ENCODE measurements at regions not wholly inside any gene's neighbourhood (a gene's known extent, or its start where the extent isn't known, plus 50 kb on each side); places are given as distances from the start of the nearest gene placed in this dataset.

- no peaks in the 10 kb centered on the region for H3K9me3 Mint-ChIP-seq
- ATAC-seq (ENCODE audit: low read depth) (no peak), DNase-seq (no peak)
- no peak overlapping the region for H3K4me3 Mint-ChIP-seq
- H3K27ac Mint-ChIP-seq = no peak overlapping the region
- no peaks in the 10 kb centered on the region for H3K4me1 Mint-ChIP-seq
- H3K27me3 Mint-ChIP-seq = peaks cover 2% of the 10 kb centered on the region
- POLR2A ChIA-PET = no interaction called here
- no peaks in the 10 kb centered on the region for H3K36me3 Mint-ChIP-seq
These were observed 87.6 kb upstream of the ARAP3 start for GRCh38 chr5:141769671-141770070.

- no peak for DNase-seq
- ATAC-seq (ENCODE audit: low read depth) = no peak
- Mint-ChIP-seq H3K4me3 (no peak overlapping the region), H3K27ac (no peak overlapping the region), H3K4me1 (no peaks in the 10 kb centered on the region), H3K36me3 (no peaks in the 10 kb centered on the region), H3K27me3 (peaks cover 2% of the 10 kb centered on the region), H3K9me3 (no peaks in the 10 kb centered on the region)
- POLR2A ChIA-PET = no interaction called here
These were observed 85.6 kb upstream of the ARAP3 start for GRCh38 chr5:141767671-141768070.

GRCh38 chr5:141765896-141766551 is 84.0 kb upstream of the ARAP3 start:
- H3K27me3 Mint-ChIP-seq = peaks cover 9% of the 10 kb centered on the region
- ATAC-seq (ENCODE audit: low read depth) (no peak), DNase-seq (no peak)
- no peaks in the 10 kb centered on the region for H3K36me3 Mint-ChIP-seq
- no peak overlapping the region for H3K27ac Mint-ChIP-seq
- POLR2A ChIA-PET = interaction anchor here (0.6 kb wide), 1 partner anchor 45 kb away, joined by 6 read pairs; no protein-coding TSS in a partner anchor
- no peaks in the 10 kb centered on the region for H3K4me1 Mint-ChIP-seq
- H3K9me3 Mint-ChIP-seq = no peaks in the 10 kb centered on the region
- H3K4me3 Mint-ChIP-seq = no peak overlapping the region

- Mint-ChIP-seq H3K4me3 (no peak overlapping the region), H3K9me3 (no peaks in the 10 kb centered on the region), H3K36me3 (no peaks in the 10 kb centered on the region), H3K4me1 (no peaks in the 10 kb centered on the region), H3K27me3 (peaks cover 26% of the 10 kb centered on the region), H3K27ac (no peak overlapping the region)
- ATAC-seq (ENCODE audit: low read depth) = no peak
- no peak for DNase-seq
- POLR2A ChIA-PET = no interaction called here
These were observed 81.5 kb upstream of the ARAP3 start for GRCh38 chr5:141763541-141763940.

GRCh38 chr5:141762790-141763368 is 80.8 kb upstream of the ARAP3 start:
- H3K27me3 Mint-ChIP-seq = peaks cover 33% of the 10 kb centered on the region
- ATAC-seq (ENCODE audit: low read depth) = no peak
- POLR2A ChIA-PET = no interaction called here
- H3K27ac Mint-ChIP-seq = no peak overlapping the region
- H3K4me1 Mint-ChIP-seq = peaks cover 3% of the 10 kb centered on the region
- no peaks in the 10 kb centered on the region for H3K36me3 Mint-ChIP-seq
- H3K4me3 Mint-ChIP-seq = no peak overlapping the region
- H3K9me3 Mint-ChIP-seq = no peaks in the 10 kb centered on the region
- DNase-seq = no peak

- Mint-ChIP-seq H3K36me3 (no peaks in the 10 kb centered on the region), H3K27me3 (peaks cover 38% of the 10 kb centered on the region), H3K4me3 (no peak overlapping the region), H3K27ac (no peak overlapping the region), H3K4me1 (peaks cover 3% of the 10 kb centered on the region), H3K9me3 (no peaks in the 10 kb centered on the region)
- POLR2A ChIA-PET = no interaction called here
- DNase-seq = no peak
- no peak for ATAC-seq (ENCODE audit: low read depth)
These were observed 80.3 kb upstream of the ARAP3 start for GRCh38 chr5:141762316-141762715.

GRCh38 chr5:141760753-141761152 is 78.7 kb upstream of the ARAP3 start:
- POLR2A ChIA-PET = no interaction called here
- Mint-ChIP-seq H3K4me1 (peaks cover 3% of the 10 kb centered on the region), H3K4me3 (no peak overlapping the region), H3K27me3 (peaks cover 45% of the 10 kb centered on the region), H3K36me3 (no peaks in the 10 kb centered on the region), H3K9me3 (no peaks in the 10 kb centered on the region), H3K27ac (no peak overlapping the region)
- DNase-seq = no peak
- no peak for ATAC-seq (ENCODE audit: low read depth)

GRCh38 chr5:141760193-141760592 is 78.2 kb upstream of the ARAP3 start:
- no peak overlapping the region for H3K27ac Mint-ChIP-seq
- H3K4me3 Mint-ChIP-seq = no peak overlapping the region
- peaks cover 3% of the 10 kb centered on the region for H3K4me1 Mint-ChIP-seq
- no peaks in the 10 kb centered on the region for H3K9me3 Mint-ChIP-seq
- POLR2A ChIA-PET = no interaction called here
- peaks cover 45% of the 10 kb centered on the region for H3K27me3 Mint-ChIP-seq
- no peak for DNase-seq
- no peak for ATAC-seq (ENCODE audit: low read depth)
- no peaks in the 10 kb centered on the region for H3K36me3 Mint-ChIP-seq

- H3K4me3 Mint-ChIP-seq = no peak overlapping the region
- H3K9me3 Mint-ChIP-seq = no peaks in the 10 kb centered on the region
- H3K36me3 Mint-ChIP-seq = no peaks in the 10 kb centered on the region
- peaks cover 3% of the 10 kb centered on the region for H3K4me1 Mint-ChIP-seq
- ATAC-seq (ENCODE audit: low read depth) = no peak
- H3K27me3 Mint-ChIP-seq = peaks cover 58% of the 10 kb centered on the region
- H3K27ac Mint-ChIP-seq = no peak overlapping the region
- no peak for DNase-seq
- POLR2A ChIA-PET = no interaction called here
These were observed 76.4 kb upstream of the ARAP3 start for GRCh38 chr5:141758310-141758998.

- Mint-ChIP-seq H3K27ac (no peak overlapping the region), H3K9me3 (no peaks in the 10 kb centered on the region), H3K36me3 (no peaks in the 10 kb centered on the region), H3K4me3 (no peak overlapping the region), H3K27me3 (peaks cover 64% of the 10 kb centered on the region), H3K4me1 (peaks cover 3% of the 10 kb centered on the region)
- DNase-seq (no peak), ATAC-seq (ENCODE audit: low read depth) (no peak)
- POLR2A ChIA-PET = no interaction called here
These were observed 75.4 kb upstream of the ARAP3 start for GRCh38 chr5:141757402-141757801.

GRCh38 chr5:141756196-141756595 is 74.2 kb upstream of the ARAP3 start:
- Mint-ChIP-seq H3K27ac (no peak overlapping the region), H3K4me3 (no peak overlapping the region), H3K4me1 (peaks cover 3% of the 10 kb centered on the region), H3K9me3 (no peaks in the 10 kb centered on the region), H3K36me3 (no peaks in the 10 kb centered on the region), H3K27me3 (peaks cover 68% of the 10 kb centered on the region)
- no peak for DNase-seq
- no peak for ATAC-seq (ENCODE audit: low read depth)
- POLR2A ChIA-PET = no interaction called here

GRCh38 chr5:141753971-141754713 is 72.1 kb upstream of the ARAP3 start:
- Mint-ChIP-seq H3K36me3 (no peaks in the 10 kb centered on the region), H3K4me3 (no peak overlapping the region), H3K9me3 (no peaks in the 10 kb centered on the region), H3K27ac (no peak overlapping the region), H3K27me3 (peaks cover 61% of the 10 kb centered on the region), H3K4me1 (peaks cover 3% of the 10 kb centered on the region)
- POLR2A ChIA-PET = no interaction called here
- DNase-seq = no peak
- no peak for ATAC-seq (ENCODE audit: low read depth)

GRCh38 chr5:141753143-141753970 is 71.3 kb upstream of the ARAP3 start:
- H3K9me3 Mint-ChIP-seq = no peaks in the 10 kb centered on the region
- no peak for ATAC-seq (ENCODE audit: low read depth)
- DNase-seq = no peak
- no peak overlapping the region for H3K27ac Mint-ChIP-seq
- POLR2A ChIA-PET = no interaction called here
- peaks cover 3% of the 10 kb centered on the region for H3K4me1 Mint-ChIP-seq
- no peaks in the 10 kb centered on the region for H3K36me3 Mint-ChIP-seq
- no peak overlapping the region for H3K4me3 Mint-ChIP-seq
- peaks cover 53% of the 10 kb centered on the region for H3K27me3 Mint-ChIP-seq

All from activated naive CD8-positive, alpha-beta T cell treated with anti-CD3 and anti-CD28 coated beads, Interleukin-2, amount 10 ng/mL, durations not matched to agents 7 days and 5 days (primary cell).